Suppressor macrophage treated with lipopolysaccharide for 4 hours (primary cell): ENCODE measurements at regions not wholly inside any gene's neighbourhood (a gene's known extent, or its start where the extent isn't known, plus 50 kb on each side); places are given as distances from the start of the nearest gene placed in this dataset.

Source experiments
- DNase-seq: peaks from one replicate; pipeline ENCODE4 v3.0.0-alpha.2; 2020

DNA sequence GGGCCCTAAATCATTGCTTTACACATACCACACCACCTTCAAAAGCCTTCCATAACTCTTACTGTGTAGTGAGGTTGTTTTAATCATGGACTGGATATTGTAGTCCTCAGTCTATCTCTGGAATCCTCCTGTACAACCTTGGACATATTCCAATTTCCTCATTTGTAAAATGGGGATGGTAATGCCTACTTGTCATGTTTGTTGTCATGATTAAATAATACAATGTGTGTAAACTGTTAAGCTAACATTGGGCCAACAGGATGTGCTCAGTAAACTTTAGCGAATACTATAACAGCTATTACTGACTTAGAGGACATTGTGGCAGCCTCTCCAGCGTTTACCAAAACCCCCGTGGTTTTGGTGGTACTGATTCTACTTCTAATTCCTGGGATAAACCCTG is 74.7 kb upstream of the PTPRM start:
- DNase-seq, result no peak

DNA sequence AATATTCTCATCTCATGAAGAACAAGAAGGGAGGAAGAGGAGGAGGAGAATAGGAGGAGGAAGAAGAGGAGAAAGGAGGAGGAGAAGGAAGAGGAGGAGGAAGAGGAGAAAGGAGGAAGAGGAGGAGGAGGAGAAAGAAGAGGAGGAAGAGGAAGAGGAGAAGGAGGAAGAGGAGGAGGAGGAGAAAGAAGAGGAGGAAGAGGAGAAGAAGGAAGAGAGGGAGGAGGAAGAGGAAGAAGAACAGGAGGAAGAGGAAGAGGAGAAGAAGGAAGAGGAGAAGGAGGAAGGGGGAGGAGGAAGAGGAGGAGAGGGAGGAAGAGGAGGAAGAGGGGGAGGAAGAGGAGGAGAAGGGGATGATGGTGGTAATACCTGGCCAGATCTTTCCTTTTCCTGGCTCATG is 70.0 kb upstream of the PTPRM start:
- no peak for DNase-seq

DNA sequence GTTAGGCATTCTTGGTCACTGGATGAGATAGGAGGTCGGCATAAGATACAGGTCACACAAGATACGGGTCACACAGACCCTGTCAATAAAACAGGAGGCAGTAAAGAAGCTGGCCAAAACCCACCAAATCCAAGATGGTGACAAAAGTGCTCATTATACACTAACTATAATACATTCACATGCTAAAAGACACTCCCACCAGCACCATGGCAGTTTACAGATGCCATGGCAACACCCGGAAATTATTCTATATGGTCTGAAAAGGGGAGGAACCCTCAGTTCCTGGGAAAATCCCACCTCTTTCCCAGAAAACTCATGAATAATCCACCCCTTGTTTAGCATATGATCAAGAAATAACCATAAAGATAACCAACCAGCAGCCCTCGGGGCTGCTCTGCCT is 56.0 kb upstream of the PTPRM start:
- no peak for DNase-seq

DNA sequence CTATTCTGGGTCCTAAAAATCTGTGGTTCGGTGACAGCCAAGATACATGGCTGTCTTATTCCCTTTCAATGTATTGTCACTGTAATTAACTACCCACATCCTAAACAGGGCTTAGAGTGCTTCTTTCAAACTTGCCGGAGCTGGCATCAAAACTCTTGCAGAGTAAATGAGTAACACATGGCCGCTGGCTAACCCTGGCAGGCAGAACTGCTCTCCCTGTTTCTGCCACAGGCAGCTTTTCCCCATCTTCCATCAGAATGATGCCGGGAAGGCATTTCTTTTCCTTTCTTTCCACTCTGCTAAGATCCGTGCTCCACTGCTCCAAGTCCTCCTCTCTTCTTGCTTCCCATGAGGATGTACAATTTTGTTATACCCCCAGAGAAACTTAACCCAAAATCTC is 54.8 kb upstream of the PTPRM start:
- no peak for DNase-seq

DNA sequence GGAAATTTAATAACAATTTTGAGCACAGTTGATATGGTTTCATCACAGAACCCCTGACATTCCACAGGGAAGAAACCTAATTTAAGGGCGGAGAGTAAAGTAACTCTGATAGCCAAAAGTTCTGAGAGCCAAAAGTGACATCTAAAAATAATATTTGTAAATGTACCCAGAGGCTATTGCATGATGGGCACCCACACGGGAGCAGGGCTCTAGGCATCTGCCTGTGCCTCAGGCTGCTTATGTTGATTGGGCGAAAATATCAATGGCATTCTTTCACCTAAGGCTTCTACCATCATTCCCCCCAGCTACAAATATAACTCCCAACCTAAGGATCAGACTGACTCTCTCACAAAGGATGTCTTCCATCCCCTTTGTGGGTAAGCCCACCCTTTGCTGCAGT is 54.1 kb upstream of the PTPRM start:
- no peak for DNase-seq

DNA sequence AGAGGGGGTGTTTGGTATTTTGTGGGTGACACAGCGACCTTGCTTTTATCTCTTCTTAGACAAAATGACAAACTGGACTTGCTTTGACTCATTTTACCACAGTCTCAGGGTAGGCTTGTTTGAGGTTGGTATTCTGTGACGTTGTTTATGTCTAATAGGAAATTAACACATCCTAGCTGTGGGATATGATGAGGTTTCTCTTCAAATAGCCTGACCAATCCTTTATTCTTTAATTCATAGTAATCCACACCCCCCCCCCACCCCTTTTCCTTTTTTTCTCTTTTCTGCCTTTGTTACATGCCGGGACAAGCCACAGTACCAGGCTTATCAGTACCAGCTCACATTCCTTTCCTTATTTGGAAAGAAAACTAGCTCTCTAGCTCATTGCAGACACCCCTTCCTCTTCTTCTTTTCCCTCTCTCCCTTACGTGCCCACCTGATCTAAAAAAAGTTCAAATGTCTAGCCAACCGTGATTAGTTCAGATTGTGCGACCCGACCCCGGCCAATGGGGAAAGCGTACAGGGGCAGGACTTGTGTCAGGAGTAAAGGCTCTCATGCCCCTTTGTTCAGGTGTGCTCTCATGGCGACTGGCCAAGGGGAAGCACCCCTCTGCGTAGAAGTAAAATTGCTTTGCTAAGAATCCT is 52.2 kb upstream of the PTPRM start:
- no peak for DNase-seq

DNA sequence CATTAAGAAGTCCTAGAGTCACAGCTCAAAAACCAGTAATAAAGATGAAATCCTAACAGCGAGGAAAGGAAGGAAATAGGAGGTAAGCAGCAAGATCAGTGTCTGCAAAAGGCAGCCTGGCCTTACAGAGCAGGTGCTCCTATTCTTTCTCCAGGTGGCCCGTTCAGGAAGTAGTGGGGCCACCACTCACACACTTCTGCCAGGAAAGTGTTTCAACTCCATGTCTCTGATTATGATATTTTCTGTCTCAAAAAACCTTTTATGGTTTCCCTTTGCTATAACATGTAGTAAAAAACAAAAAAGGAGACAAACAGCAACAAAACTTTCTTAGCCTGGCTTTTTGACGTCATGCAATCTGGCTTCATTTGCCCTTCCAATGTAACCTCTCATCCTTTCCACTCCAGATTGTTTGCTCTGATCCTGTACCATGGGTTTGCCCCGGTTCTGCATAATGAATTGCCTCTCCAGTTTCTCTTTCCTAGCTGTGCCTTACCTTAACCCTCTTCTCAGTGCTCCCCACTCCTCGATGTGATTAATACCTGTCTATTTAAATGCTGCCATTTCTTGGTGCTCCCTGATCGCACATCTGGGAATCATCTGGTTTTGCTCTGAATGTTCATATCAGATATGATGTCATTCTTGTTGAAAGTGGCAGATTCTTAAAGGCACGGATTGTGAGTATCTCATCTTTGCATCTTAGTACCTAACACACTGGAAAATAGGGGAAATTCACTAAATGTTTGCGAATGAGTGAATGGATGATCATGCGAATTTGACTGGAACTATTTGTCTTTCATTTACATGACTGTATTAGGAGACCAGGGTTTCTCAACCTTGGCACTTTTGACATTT is 50.6 kb upstream of the PTPRM start:
- DNase-seq, result no peak
